ENCODE measurements at regions not wholly inside any gene's neighbourhood (a gene's known extent, or its start where the extent isn't known, plus 50 kb on each side); places are given as distances from the start of the nearest gene placed in this dataset.

- ATAC-seq (no peak), DNase-seq (ENCODE audit: low read depth, low spot score) (no peak)
- ChIA-PET POLR2A (no interaction called here), CTCF (no interaction called here), RAD21 (ENCODE audit: low non-redundant PET in 1 of 2, low total read pairs in 2 of 2, uncharacterized antibody in 2 of 2, unreplicated experiment in 2 of 2) (no interaction called here)
- Histone ChIP-seq H3K9me3 (ENCODE audit: control insufficient read depth in 1 of 2, insufficient read depth in 1 of 2, low read depth in 1 of 2, low read length in 2 of 2) (no peaks in the 10 kb centered on the region), H3K4me2 (ENCODE audit: low read length) (no peak overlapping the region), H3K4me3 (replicated peaks in 1 of 2; ENCODE audit: low read depth in 1 of 2, low read length in 2 of 2) (no peak overlapping the region), H3K27me3 (ENCODE audit: insufficient read depth, low read length) (no peaks in the 10 kb centered on the region), H2AFZ (ENCODE audit: low read depth, low read length, poor library complexity, severe bottlenecking) (peak overlapping the region; percentile 25), H4K20me1 (ENCODE audit: insufficient read depth) (no peaks in the 10 kb centered on the region), H3K27ac (ENCODE audit: low read depth, low read length) (no peak overlapping the region), H3K9me2 (ENCODE audit: insufficient read depth) (no peaks in the 10 kb centered on the region), H3K79me2 (ENCODE audit: insufficient read depth, low read length) (no peaks in the 10 kb centered on the region), H3K36me3 (ENCODE audit: control insufficient read depth in 1 of 2, insufficient read depth in 2 of 2, low read length in 2 of 2) (no peaks in the 10 kb centered on the region), H3K9ac (ENCODE audit: low read length) (no peak overlapping the region), H3K4me1 (ENCODE audit: control insufficient read depth in 1 of 2, insufficient read depth in 2 of 2, low read length in 2 of 2) (no peaks in the 10 kb centered on the region)
- intact Hi-C loops (cut with micrococcal nuclease), result no loop called here
- BruUV-seq (replicated peaks), result no TSS peak
- TF ChIP-seq EZH2 (IDR thresholded peaks at IDR 0.05) (no peak), CBX3 (IDR thresholded peaks at IDR 0.05; ENCODE audit: low read depth) (no peak), POLR2AphosphoS5 (IDR thresholded peaks at IDR 0.05; ENCODE audit: low read depth, low read length) (no peak), ZFX (IDR thresholded peaks at IDR 0.05) (no peak), ZBTB33 (IDR thresholded peaks at IDR 0.05; ENCODE audit: extremely low read depth, insufficient replicate concordance, low read length) (no peak), YY1 (IDR thresholded peaks at IDR 0.05; ENCODE audit: extremely low read depth, insufficient replicate concordance, low read depth, low read length) (no peak), ATF3 (IDR thresholded peaks at IDR 0.05) (no peak), REST (IDR thresholded peaks at IDR 0.05; ENCODE audit: low read depth) (no peak), MAX (IDR thresholded peaks at IDR 0.05) (no peak), RAD21 (IDR thresholded peaks at IDR 0.05; ENCODE audit: low read depth) (no peak), JUND (IDR thresholded peaks at IDR 0.05) (no peak), SIN3A (IDR thresholded peaks at IDR 0.05; ENCODE audit: low read depth) (no peak), TCF7L2 (IDR thresholded peaks at IDR 0.05; ENCODE audit: borderline replicate concordance, extremely low read depth, insufficient read depth, insufficient read length) (no peak), EZH2phosphoT487 (IDR thresholded peaks at IDR 0.05; ENCODE audit: borderline replicate concordance) (no peak), CEBPB (IDR thresholded peaks at IDR 0.05; ENCODE audit: low read depth) (no peak), ZNF274 (IDR thresholded peaks at IDR 0.05; ENCODE audit: low read depth, low read length) (no peak), POLR2A (IDR thresholded peaks at IDR 0.05; ENCODE audit: borderline replicate concordance, extremely low read depth, insufficient read depth, insufficient read length) (no peak), SRF (IDR thresholded peaks at IDR 0.05; ENCODE audit: low read depth) (no peak)
Observed at GRCh38 chr5:84885485-84886258, 501.0 kb upstream of the EDIL3 start.

All from HCT116 (cell line).